GM12878 (cell line): ENCODE measurements at regions not wholly inside any gene's neighbourhood (a gene's known extent, or its start where the extent isn't known, plus 50 kb on each side); places are given as distances from the start of the nearest gene placed in this dataset.

ENCODE experiments used
- CBX5 ChIP-seq: sonication (generic); IDR thresholded peaks from 2 replicates; pipeline ENCODE4 v1.6.1; 2016; ENCODE audit warnings: low read depth, moderate library complexity, mild to moderate bottlenecking, inconsistent platforms
- FOXM1 ChIP-seq: IDR thresholded peaks from 2 replicates; pipeline ENCODE4 v1.6.1; 2012; ENCODE audit warnings: low read depth, mild to moderate bottlenecking, inconsistent platforms, low read length, moderate library complexity
- IKZF2 ChIP-seq, 2 experiments: fragments of 450-650 bp; IDR thresholded peaks; 2 replicates each; pipeline ENCODE4 v1.6.1; 2017; ENCODE audit warnings: mild to moderate bottlenecking in 2 of 2, moderate library complexity in 2 of 2
- IRF4 ChIP-seq: IDR thresholded peaks from 2 replicates; pipeline ENCODE4 v1.6.1; 2011; ENCODE audit warnings: low read depth, low read length
- RB1 ChIP-seq: fragments of 450-650 bp; formaldehyde crosslinking; IDR thresholded peaks from 2 replicates; pipeline ENCODE4 v1.6.1; 2017; ENCODE audit warnings: mild to moderate bottlenecking, borderline replicate concordance
- RELB ChIP-seq: fragments of 450-650 bp; IDR thresholded peaks from 2 replicates; pipeline ENCODE4 v1.6.1; 2017; ENCODE audit warnings: low read depth, mild to moderate bottlenecking, moderate library complexity
- YY1 ChIP-seq: IDR thresholded peaks from 2 replicates; pipeline ENCODE4 v1.6.1; 2011; ENCODE audit warnings: low read depth, mild to moderate bottlenecking, low read length
- ZSCAN29 ChIP-seq: fragments of 450-650 bp; IDR thresholded peaks from 2 replicates; pipeline ENCODE4 v1.6.1; 2017; ENCODE audit warnings: mild to moderate bottlenecking, moderate library complexity
- TF ChIP-seq, protein P1 (sequence below): fragments of 450-650 bp; IDR thresholded peaks from 2 replicates; pipeline ENCODE4 v1.6.1; 2014; ENCODE audit warnings: mild to moderate bottlenecking
- TF ChIP-seq, protein P2 (sequence below): fragments of 450-650 bp; IDR thresholded peaks from 2 replicates; pipeline ENCODE4 v1.6.1; 2018; ENCODE audit warnings: mild to moderate bottlenecking, low read depth, moderate library complexity; ENCODE audit not compliant: partially characterized antibody

DNA sequence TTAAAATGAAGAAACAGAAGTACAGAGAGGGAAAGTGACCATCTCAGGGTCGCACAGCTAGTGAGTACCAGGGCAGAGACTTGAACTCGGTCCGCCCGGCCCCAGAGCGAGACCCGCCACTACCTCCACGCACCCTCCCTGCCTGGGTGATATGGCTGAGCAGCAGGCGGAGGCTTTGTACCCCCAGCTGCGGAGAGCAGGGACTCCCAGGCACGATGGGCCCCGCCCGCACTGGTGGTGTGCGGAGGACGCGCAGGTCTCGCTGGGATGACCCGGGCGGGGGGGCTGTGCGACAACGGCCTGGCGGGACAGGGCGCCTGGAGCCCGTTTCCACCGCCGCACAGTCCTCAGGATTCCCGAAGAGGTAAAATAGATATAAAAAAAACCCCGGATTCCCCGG, 64.7 kb upstream of the LARP1 start (continued):
- TF ChIP-seq, protein P1, sequence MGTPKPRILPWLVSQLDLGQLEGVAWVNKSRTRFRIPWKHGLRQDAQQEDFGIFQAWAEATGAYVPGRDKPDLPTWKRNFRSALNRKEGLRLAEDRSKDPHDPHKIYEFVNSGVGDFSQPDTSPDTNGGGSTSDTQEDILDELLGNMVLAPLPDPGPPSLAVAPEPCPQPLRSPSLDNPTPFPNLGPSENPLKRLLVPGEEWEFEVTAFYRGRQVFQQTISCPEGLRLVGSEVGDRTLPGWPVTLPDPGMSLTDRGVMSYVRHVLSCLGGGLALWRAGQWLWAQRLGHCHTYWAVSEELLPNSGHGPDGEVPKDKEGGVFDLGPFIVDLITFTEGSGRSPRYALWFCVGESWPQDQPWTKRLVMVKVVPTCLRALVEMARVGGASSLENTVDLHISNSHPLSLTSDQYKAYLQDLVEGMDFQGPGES: no peak
- TF ChIP-seq IKZF2 (IDR thresholded peaks at IDR 0.05) (no peak), RB1 (no peak), ZSCAN29 (no peak), RELB (no peak), IRF4 (no peak), YY1 (no peak), FOXM1 (no peak), CBX5 (no peak)
- TF ChIP-seq, protein P2, sequence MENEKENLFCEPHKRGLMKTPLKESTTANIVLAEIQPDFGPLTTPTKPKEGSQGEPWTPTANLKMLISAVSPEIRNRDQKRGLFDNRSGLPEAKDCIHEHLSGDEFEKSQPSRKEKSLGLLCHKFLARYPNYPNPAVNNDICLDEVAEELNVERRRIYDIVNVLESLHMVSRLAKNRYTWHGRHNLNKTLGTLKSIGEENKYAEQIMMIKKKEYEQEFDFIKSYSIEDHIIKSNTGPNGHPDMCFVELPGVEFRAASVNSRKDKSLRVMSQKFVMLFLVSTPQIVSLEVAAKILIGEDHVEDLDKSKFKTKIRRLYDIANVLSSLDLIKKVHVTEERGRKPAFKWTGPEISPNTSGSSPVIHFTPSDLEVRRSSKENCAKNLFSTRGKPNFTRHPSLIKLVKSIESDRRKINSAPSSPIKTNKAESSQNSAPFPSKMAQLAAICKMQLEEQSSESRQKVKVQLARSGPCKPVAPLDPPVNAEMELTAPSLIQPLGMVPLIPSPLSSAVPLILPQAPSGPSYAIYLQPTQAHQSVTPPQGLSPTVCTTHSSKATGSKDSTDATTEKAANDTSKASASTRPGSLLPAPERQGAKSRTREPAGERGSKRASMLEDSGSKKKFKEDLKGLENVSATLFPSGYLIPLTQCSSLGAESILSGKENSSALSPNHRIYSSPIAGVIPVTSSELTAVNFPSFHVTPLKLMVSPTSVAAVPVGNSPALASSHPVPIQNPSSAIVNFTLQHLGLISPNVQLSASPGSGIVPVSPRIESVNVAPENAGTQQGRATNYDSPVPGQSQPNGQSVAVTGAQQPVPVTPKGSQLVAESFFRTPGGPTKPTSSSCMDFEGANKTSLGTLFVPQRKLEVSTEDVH: no peak
- TF ChIP-seq, all 136 proteins: peak for 0
